Muscle of arm (tissue), 1 donor: ENCODE measurements at regions not wholly inside any gene's neighbourhood (a gene's known extent, or its start where the extent isn't known, plus 50 kb on each side); places are given as distances from the start of the nearest gene placed in this dataset.
A peak's percentile ranks its signal among the peaks of the same experiment; 100 is the strongest.

Experiments
- DNase-seq: peaks from one replicate; pipeline ENCODE4 v3.0.0-alpha.2; 2013

DNA sequence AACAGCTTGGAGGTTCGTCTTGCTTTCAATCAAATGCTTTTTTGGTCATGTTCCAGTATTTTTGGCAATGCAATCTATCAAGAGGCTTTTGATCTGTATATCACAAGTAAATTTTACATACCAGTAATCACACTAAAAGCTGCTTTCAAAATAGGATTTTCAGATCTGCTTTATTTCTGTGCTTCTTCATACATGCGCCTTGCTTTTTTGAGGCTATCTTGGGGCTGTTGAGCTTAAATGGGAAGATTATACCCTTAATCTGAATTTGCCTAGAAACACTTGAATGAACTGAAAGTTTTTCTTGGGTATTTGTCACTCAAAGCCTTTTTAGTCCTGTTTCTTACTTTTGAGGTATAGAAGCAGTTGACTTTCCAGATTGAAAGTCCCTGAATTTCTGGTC is 62.1 kb upstream of the DCBLD2 start:
- no peak for DNase-seq

DNA sequence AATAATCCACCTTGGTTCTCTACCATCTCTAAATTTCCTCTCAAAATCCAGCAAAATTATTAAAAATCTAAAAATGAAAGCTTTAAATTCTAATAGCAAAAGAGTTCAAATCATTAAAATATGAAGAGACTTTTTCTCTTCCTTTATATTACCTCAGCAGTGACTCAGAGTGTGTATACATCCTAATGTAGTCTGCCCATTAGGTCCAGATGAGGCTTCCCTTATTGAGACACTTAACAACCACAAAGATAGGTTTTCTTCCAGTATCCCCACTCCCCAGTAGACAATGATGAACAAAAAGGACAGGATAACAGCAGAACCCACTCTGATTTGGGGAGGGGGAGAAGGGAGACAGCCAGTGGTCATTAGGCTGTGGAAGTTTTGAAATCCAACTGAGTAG is 61.5 kb upstream of the DCBLD2 start:
- DNase-seq, result no peak

- DNase-seq, result no peak
Measured at GRCh38 chr3:98962189-98962930, 60.9 kb upstream of the DCBLD2 start.

GRCh38 chr3:98961161-98962155 is 60.0 kb upstream of the DCBLD2 start:
- DNase-seq, result no peak

DNA sequence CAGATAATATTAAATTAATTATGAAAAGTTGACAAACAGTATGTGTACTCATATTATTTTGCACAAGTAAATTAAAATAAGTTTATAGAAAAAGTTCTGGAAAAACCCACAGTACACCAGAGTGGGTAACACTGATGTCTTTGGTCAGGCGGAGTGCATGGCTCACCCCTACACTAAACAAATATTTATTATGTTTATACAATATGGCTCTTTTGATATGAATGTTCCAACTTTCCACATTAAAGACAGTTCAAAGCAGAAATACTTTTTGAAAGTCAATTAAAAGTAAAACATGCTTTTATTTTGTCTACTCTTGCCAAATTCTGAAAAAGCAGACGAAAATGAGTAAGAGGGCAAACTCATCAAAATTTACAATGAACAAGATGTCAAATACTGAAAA is 56.2 kb upstream of the DCBLD2 start:
- DNase-seq, result no peak

DNA sequence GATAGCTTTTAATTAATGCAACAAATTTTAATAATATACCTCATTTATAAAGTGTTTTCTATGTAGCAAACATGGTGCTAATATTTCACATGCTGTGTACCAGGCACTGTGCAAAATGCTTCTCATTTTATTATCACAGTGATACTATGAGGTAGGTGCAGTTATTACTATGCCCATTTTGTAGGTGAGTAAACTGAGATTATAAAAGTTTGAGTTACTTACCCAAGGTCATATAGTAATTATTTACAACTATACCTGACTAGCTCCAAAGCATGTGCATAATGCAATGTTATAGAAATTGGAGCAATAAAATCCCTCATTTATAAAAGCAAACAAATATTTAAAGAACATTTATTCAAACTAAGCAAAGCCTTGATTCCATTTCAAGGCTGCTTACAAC is 54.5 kb upstream of the DCBLD2 start:
- DNase-seq, result no peak

GRCh38 chr3:98954791-98955604 is 53.5 kb upstream of the DCBLD2 start:
- DNase-seq, result peak; percentile 77

GRCh38 chr3:98954242-98954641 is 52.7 kb upstream of the DCBLD2 start:
- DNase-seq, result peak; percentile 39

DNA sequence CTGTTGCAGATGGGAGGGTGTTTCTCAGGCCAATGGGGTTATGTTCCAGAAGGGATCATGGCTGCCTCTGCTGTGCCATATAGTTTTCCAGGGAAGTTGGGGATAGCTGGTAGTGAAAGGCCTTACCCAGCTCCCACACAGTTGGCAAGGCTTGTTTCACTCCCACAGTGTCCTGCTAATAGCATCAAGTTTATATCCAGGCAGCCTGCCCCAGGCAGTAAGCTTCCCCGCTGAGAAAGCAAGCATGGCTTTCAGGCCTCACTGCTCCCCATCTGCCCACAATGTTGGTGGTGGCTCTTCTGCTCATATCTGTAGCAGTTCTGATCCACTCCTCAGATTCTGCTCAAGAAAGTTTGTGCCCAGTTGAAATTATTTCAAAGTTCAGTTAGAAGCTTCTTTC is 50.9 kb upstream of the DCBLD2 start:
- no peak for DNase-seq
